22Rv1 (cell line): ENCODE measurements at regions not wholly inside any gene's neighbourhood (a gene's known extent, or its start where the extent isn't known, plus 50 kb on each side); places are given as distances from the start of the nearest gene placed in this dataset.
"Not testable (repeated sequence)": the region's sequence is repeated elsewhere in the genome, so short reads cannot be mapped to it uniquely, and the experiment has no call there.

Experiments used
- H3K27ac ChIP-seq: fragments of 450-650 bp; 2 replicates; pipeline ENCODE4 v1.5.1; 2017
- ZFX ChIP-seq: fragments of 450-650 bp; IDR thresholded peaks from 2 replicates; pipeline ENCODE4 v1.6.1; 2017; ENCODE audit warnings: antibody characterized with exemption, borderline replicate concordance

- H3K27ac ChIP-seq, result no peak overlapping the region
- TF ChIP-seq ZFX, result no peak
Measured at GRCh38 chrX:130566028-130566683, 164.4 kb downstream of the RBMX2 start.

GRCh38 chrX:130573030-130573429 lies 171.2 kb downstream of the RBMX2 start:
- H3K27ac ChIP-seq, result not testable (repeated sequence)
